Panc1 (cell line): ENCODE measurements at regions not wholly inside any gene's neighbourhood (a gene's known extent, or its start where the extent isn't known, plus 50 kb on each side); places are given as distances from the start of the nearest gene placed in this dataset.

ENCODE experiments used
- ATAC-seq: fragments of 200-7000 bp; cut with Tn5 transposase; 2 replicates; pipeline ENCODE4 v1.9.1; 2020; ENCODE audit warnings: mild to moderate bottlenecking, moderate library complexity
- BruUV-seq: library from RNA; stranded (reverse); fragments of 400-500 nt; replicated peaks from 2 replicates; lab custom pipeline; 2021; lab: Mats Ljungman, UMichigan
- CTCF ChIA-PET: fragments of 300-600 bp; sonication (Branson Sonifier 250); formaldehyde crosslinking; loops from one replicate; lab custom pipeline; 2022; ENCODE audit warnings: antibody characterized with exemption; lab: Charles Lee
- POLR2A ChIA-PET: fragments of 300-600 bp; sonication (Branson Sonifier 250); formaldehyde crosslinking; loops from one replicate; lab custom pipeline; 2022; ENCODE audit warnings: antibody characterized with exemption; lab: Charles Lee
- DNase-seq: peaks from one replicate; pipeline ENCODE4 v3.0.0-alpha.2; 2010; ENCODE audit warnings: low read depth, low spot score
- H3K27ac ChIP-seq: 2 replicates; pipeline ENCODE4 v1.5.1; 2011; ENCODE audit warnings: mild to moderate bottlenecking, low read length, inconsistent platforms
- H3K27me3 ChIP-seq: fragments of 200-500 bp; sonication (Bioruptor generic); 2 replicates; pipeline ENCODE4 v1.6.0; 2014; ENCODE audit warnings: low read length, inconsistent platforms; ENCODE audit not compliant: control insufficient read depth, insufficient read depth
- H3K36me3 ChIP-seq: fragments of 200-500 bp; sonication (Bioruptor generic); 2 replicates; pipeline ENCODE4 v1.5.1; 2014; ENCODE audit warnings: inconsistent platforms, mild to moderate bottlenecking, low read length, moderate library complexity; ENCODE audit not compliant: control insufficient read depth, insufficient read depth
- H3K4me1 ChIP-seq: 2 replicates; pipeline ENCODE4 v1.5.1; 2011; ENCODE audit warnings: inconsistent platforms, mild to moderate bottlenecking, low read length, moderate library complexity; ENCODE audit not compliant: control insufficient read depth, insufficient read depth
- H3K4me3 ChIP-seq, 2 experiments: 2 replicates each; pipeline ENCODE4 v1.5.1; 2011 to 2012; ENCODE audit warnings: low read depth in 2 of 2, low read length in 2 of 2, mild to moderate bottlenecking in 2 of 2, inconsistent platforms in 1 of 2, moderate library complexity in 1 of 2
- H3K9me3 ChIP-seq: fragments of 200-500 bp; sonication (Bioruptor generic); 2 replicates; pipeline ENCODE4 v1.5.1; 2014; ENCODE audit warnings: low read depth, mild to moderate bottlenecking, inconsistent platforms, low read length, moderate library complexity; ENCODE audit not compliant: control insufficient read depth, insufficient read depth
- CTCF ChIP-seq: fragments of 450-650 bp; IDR thresholded peaks from 2 replicates; pipeline ENCODE4 v1.5.1; 2017; ENCODE audit warnings: mild to moderate bottlenecking
- POLR2AphosphoS5 ChIP-seq: IDR thresholded peaks from 2 replicates; pipeline ENCODE4 v1.6.1; 2012; ENCODE audit warnings: mild to moderate bottlenecking, low read depth, low read length, moderate library complexity
- REST ChIP-seq, 2 experiments: IDR thresholded peaks; 2 replicates each; pipeline ENCODE4 v1.6.1; 2011 to 2012; ENCODE audit warnings: low read depth in 2 of 2, control low read depth in 1 of 2, low read length in 1 of 2, mild to moderate bottlenecking in 1 of 2, moderate library complexity in 1 of 2; ENCODE audit not compliant: insufficient read depth in 1 of 2
- SIN3A ChIP-seq: IDR thresholded peaks from 2 replicates; pipeline ENCODE4 v1.6.1; 2012; ENCODE audit warnings: low read depth, mild to moderate bottlenecking, low read length, moderate library complexity, borderline replicate concordance; ENCODE audit not compliant: insufficient read depth
- TCF7L2 ChIP-seq: IDR thresholded peaks from 2 replicates; pipeline ENCODE4 v1.6.1; 2011; ENCODE audit warnings: mild to moderate bottlenecking, low read depth, low read length, inconsistent platforms
- in situ Hi-C: cut with HindIII; loops from 2 replicates; pipeline ENCODE4 v1.10.0; 2016; ENCODE audit warnings: low sequenced_read_pairs, low pct_unique_long_range_greater_than_20kb
- intact Hi-C: fragments of 100-400 bp; cut with micrococcal nuclease; formaldehyde crosslinking; loops from one replicate; pipeline ENCODE4 v1.10.0; 2022; ENCODE audit not compliant: unreplicated experiment

- Histone ChIP-seq H3K27me3 (no peaks in the 10 kb centered on the region), H3K27ac (no peak overlapping the region), H3K9me3 (no peaks in the 10 kb centered on the region), H3K4me1 (no peaks in the 10 kb centered on the region), H3K36me3 (no peaks in the 10 kb centered on the region), H3K4me3 (no peak overlapping the region)
- no peak for DNase-seq
- BruUV-seq: no TSS peak
- ATAC-seq: no peak
- intact Hi-C loops: no loop called here
- CTCF ChIA-PET: no interaction called here
- POLR2A ChIA-PET: no interaction called here
- in situ Hi-C loops: no loop called here
- TF ChIP-seq POLR2AphosphoS5 (no peak), CTCF (no peak), TCF7L2 (no peak), REST (IDR thresholded peaks at IDR 0.05; ENCODE audit: insufficient read depth in 1 of 2, low read depth in 2 of 2, low read length in 1 of 2) (no peak), SIN3A (no peak)
These were observed 418.5 kb upstream of the MGMT start for GRCh38 chr10:129048513-129048912.

- ATAC-seq (no peak), DNase-seq (no peak)
- in situ Hi-C loops (no loop called here), intact Hi-C loops (no loop called here)
- CTCF ChIA-PET: no interaction called here
- Histone ChIP-seq H3K4me1 (no peaks in the 10 kb centered on the region), H3K4me3 (no peak overlapping the region), H3K9me3 (no peaks in the 10 kb centered on the region), H3K36me3 (no peaks in the 10 kb centered on the region), H3K27me3 (no peaks in the 10 kb centered on the region), H3K27ac (no peak overlapping the region)
- POLR2A ChIA-PET: no interaction called here
- TF ChIP-seq REST (IDR thresholded peaks at IDR 0.05; ENCODE audit: insufficient read depth in 1 of 2, low read depth in 2 of 2, low read length in 1 of 2) (no peak), TCF7L2 (no peak), POLR2AphosphoS5 (no peak), CTCF (no peak), SIN3A (no peak)
- BruUV-seq: no TSS peak
These were observed 417.5 kb upstream of the MGMT start for GRCh38 chr10:129049501-129049900.
